GM23338 (cell line): ENCODE measurements at regions not wholly inside any gene's neighbourhood (a gene's known extent, or its start where the extent isn't known, plus 50 kb on each side); places are given as distances from the start of the nearest gene placed in this dataset.

Experiments used
- CREB1 ChIP-seq: fragments of 250-450 bp; sonication (Bioruptor Pico); IDR thresholded peaks from 2 replicates; pipeline ENCODE4 v1.5.0; 2020; ENCODE audit warnings: low read depth, mild to moderate bottlenecking, moderate library complexity
- CTCF ChIP-seq, 2 experiments: fragments of 200-600 bp in 1 of 2; sonication (generic) in 1 of 2; conservative IDR thresholded peaks; 2 replicates each; pipeline versions ENCODE4 v1.5.1 to v1.6.1; 2016 to 2017; ENCODE audit warnings: antibody characterized with exemption in 2 of 2, low read depth in 2 of 2, mild to moderate bottlenecking in 2 of 2, moderate library complexity in 1 of 2
- ETS1 ChIP-seq: IDR thresholded peaks from 2 replicates; pipeline ENCODE4 v1.6.1; 2016; ENCODE audit warnings: antibody characterized with exemption
- EZH2 ChIP-seq: fragments of 200-600 bp; sonication (generic); IDR thresholded peaks from one replicate; pipeline ENCODE4 v1.8.0; 2017; ENCODE audit warnings: antibody characterized with exemption, mild to moderate bottlenecking, low read depth; ENCODE audit not compliant: unreplicated experiment
- EZH2phosphoT487 ChIP-seq: fragments of 200-600 bp; sonication (generic); IDR thresholded peaks from one replicate; pipeline ENCODE4 v1.8.1; 2018; ENCODE audit warnings: antibody characterized with exemption; ENCODE audit not compliant: unreplicated experiment
- JUNB ChIP-seq: IDR thresholded peaks from one replicate; pipeline ENCODE4 v1.6.1; 2016; ENCODE audit warnings: antibody characterized with exemption; ENCODE audit not compliant: unreplicated experiment
- NANOG ChIP-seq: IDR thresholded peaks from 2 replicates; pipeline ENCODE4 v1.6.1; 2016; ENCODE audit warnings: antibody characterized with exemption, borderline replicate concordance
- POLR2AphosphoS5 ChIP-seq: IDR thresholded peaks from 2 replicates; pipeline ENCODE4 v1.6.1; 2016; ENCODE audit warnings: antibody characterized with exemption, low read depth
- REST ChIP-seq: IDR thresholded peaks from one replicate; pipeline ENCODE4 v1.6.1; 2018; ENCODE audit warnings: antibody characterized with exemption; ENCODE audit not compliant: unreplicated experiment
- ZNF114 ChIP-seq: fragments of 250-450 bp; sonication (Bioruptor Pico); IDR thresholded peaks from 2 replicates; pipeline ENCODE4 v1.5.0; 2020; ENCODE audit warnings: mild to moderate bottlenecking, moderate library complexity
- ZNF331 ChIP-seq: fragments of 250-450 bp; sonication (Bioruptor Pico); IDR thresholded peaks from 2 replicates; pipeline ENCODE4 v1.5.0; 2020; ENCODE audit warnings: low read depth, mild to moderate bottlenecking, moderate library complexity
- ZNF462 ChIP-seq: fragments of 250-450 bp; sonication (Bioruptor Pico); IDR thresholded peaks from 2 replicates; pipeline ENCODE4 v1.5.0; 2020; ENCODE audit warnings: mild to moderate bottlenecking, moderate library complexity

GRCh38 chr17:68670967-68671693 lies 70.0 kb upstream of the FAM20A start:
- no peak for TF ChIP-seq CTCF (conservative IDR thresholded peaks at IDR 0.05; ENCODE audit: low read depth in 2 of 2)
- no peak for TF ChIP-seq EZH2phosphoT487
- TF ChIP-seq CREB1 (CRISPR knock-in tag): no peak
- no peak for TF ChIP-seq EZH2
- no peak for TF ChIP-seq POLR2AphosphoS5
- no peak for TF ChIP-seq ZNF114 (CRISPR knock-in tag)
- TF ChIP-seq REST: no peak
- TF ChIP-seq NANOG: no peak
- TF ChIP-seq ETS1: no peak
- no peak for TF ChIP-seq JUNB
- no peak for TF ChIP-seq ZNF462 (CRISPR knock-in tag)
- no peak for TF ChIP-seq ZNF331 (CRISPR knock-in tag)
